Ammon's horn (tissue), 1 donor: ENCODE measurements at regions not wholly inside any gene's neighbourhood (a gene's known extent, or its start where the extent isn't known, plus 50 kb on each side); places are given as distances from the start of the nearest gene placed in this dataset.
A peak's percentile ranks its signal among the peaks of the same experiment; 100 is the strongest.
"Not testable (repeated sequence)": the region's sequence is repeated elsewhere in the genome, so short reads cannot be mapped to it uniquely, and the experiment has no call there.

Experiments used
- DNase-seq: peaks from one replicate; pipeline ENCODE4 v3.0.0-alpha.2; 2016; ENCODE audit warnings: low spot score

DNA sequence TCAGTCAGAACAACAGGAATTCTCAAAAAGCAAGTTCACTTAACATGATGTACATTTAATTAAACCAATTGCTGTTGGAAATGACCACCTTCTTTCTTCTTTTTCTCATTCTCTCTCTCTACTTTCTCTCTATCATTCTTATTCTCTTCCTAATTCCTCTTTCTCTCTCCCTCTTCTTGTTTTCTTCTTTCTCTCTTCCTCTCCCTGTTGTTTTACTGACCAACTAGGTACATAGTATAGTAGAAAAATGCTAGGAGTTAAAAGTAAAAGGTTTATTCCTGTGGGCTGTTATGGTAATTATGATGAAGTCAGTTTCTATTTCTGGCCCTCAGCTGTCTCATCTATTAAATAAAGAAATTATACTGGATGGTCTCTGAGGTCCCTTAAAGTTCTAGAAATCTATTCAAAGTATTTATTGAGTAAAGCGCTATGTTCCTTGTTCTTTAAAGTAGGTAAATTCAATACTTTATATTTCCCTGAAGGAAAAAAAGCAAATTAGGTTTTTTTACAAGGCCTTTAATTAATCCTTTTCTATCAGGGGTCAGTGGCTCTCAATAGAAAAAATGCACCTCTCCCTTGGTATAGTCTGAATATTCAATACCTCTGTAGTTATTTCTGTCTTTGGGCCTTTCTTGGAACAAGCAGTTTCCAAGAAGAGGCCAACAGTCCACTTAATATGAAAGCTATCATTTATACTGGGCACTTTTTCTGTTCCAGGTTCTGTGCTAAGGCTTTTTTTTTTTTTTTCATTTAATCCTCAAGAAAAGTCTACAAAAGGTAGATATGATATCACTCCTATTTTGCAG is 102.3 kb upstream of the SLC30A5 start:
- DNase-seq: no peak

- DNase-seq: no peak
Measured at GRCh38 chr5:68994645-68995044, 99.2 kb upstream of the SLC30A5 start.

- no peak for DNase-seq
Measured at GRCh38 chr5:68995845-68996545, 97.8 kb upstream of the SLC30A5 start.

DNA sequence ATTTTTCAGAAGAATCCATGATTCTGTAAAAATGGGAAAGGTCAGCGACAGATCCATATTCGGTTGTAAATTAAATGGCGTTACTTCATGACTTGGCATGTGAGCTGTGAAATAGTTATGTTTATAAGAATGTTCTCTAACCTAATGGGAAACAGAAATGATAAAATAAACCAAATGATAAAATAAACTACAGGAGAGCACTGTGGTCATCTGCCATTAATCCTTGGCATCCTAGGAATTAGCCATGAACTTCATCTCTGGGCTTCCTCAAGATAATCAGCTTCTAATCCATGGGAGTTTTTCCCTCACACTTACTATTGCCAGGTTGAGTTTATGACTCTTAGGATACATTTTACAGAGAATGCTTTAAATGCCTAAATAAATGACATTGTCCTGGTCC is 94.6 kb upstream of the SLC30A5 start:
- no peak for DNase-seq

- DNase-seq: no peak
Measured at GRCh38 chr5:69000216-69000919, 93.4 kb upstream of the SLC30A5 start.

- no peak for DNase-seq
Measured at GRCh38 chr5:69000949-69001348, 92.9 kb upstream of the SLC30A5 start.

DNA sequence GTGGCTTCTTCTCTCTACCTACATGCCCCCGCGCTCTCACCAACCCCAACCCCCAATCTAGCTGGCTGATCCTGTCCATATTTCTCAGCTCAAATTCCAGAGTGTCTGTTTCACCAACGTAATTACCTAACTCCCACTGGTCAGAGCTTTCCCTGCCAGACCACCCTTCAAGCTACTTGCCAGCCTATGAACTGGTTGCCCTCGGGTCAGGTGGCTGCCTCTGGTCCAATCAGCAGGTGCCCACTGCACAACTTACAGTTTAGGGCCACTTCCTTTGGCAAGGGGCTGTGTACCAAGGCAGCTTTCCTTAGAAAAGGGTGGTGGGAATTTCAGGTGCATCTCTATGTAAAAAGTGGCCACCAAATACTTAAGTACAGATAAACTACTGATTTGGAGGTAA is 92.2 kb upstream of the SLC30A5 start:
- no peak for DNase-seq

DNA sequence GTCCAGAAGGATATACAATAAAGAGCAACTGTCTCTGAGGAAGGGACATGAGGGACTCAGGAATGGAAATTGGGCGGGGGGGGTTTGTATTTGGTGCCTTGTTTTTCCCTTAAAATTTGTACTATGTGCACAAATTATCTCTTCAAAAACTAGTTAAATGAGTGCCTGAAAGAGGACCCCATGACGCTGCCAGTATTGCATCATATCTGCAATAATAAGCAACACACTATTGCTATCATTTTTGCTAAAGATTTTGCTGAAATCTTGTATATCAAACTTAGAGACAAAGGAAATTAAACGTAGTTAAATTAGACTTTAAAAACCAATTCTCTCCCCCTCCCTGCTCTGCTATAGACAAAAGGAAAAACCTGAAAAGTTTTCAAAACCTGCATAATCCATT is 89.7 kb upstream of the SLC30A5 start:
- no peak for DNase-seq

- DNase-seq: no peak
Measured at GRCh38 chr5:69004676-69005075, 89.1 kb upstream of the SLC30A5 start.

GRCh38 chr5:69006030-69006429 is 87.8 kb upstream of the SLC30A5 start:
- DNase-seq: peak; percentile 37

GRCh38 chr5:69007163-69007562 is 86.7 kb upstream of the SLC30A5 start:
- no peak for DNase-seq

GRCh38 chr5:69007726-69008368 is 86.0 kb upstream of the SLC30A5 start:
- DNase-seq: peak; percentile 67

GRCh38 chr5:69010476-69010875 is 83.3 kb upstream of the SLC30A5 start:
- DNase-seq: no peak

GRCh38 chr5:69011910-69012309 is 81.9 kb upstream of the SLC30A5 start:
- no peak for DNase-seq

- DNase-seq: no peak
Measured at GRCh38 chr5:69013481-69013880, 80.3 kb upstream of the SLC30A5 start.

GRCh38 chr5:69014007-69014406 is 79.8 kb upstream of the SLC30A5 start:
- DNase-seq: not testable (repeated sequence)

DNA sequence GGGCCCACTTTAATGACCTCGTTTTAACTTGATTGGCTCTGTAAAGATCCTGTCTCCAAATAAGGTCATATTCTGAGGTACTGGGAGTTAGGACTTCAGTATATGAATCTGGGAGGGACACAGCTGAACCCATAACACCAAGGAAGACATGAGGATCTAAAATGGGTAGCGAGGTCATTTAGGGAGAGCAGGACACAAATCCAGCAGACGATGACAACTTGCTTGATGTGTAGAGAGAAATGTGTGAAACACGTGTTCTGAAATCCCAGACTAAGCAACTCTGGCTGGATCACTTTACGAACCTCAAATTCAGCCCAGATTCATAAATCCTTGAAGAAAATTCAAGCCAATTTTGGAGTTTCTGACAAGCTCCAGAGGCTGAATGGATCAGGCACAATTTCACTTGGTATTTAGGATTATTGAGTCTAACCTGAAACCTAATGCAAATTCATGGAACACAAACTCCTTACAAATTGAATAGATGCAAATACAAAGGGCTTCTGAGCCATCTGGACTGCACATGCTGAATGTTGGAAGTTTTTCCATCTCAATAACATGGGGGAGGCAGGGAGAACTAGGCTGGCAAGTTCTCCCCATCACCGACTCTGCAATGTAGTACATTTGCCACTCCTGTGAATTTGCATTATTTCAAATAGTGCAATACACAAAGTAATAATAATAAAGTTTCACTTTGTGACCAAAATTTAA is 74.0 kb upstream of the SLC30A5 start:
- DNase-seq: peak; percentile 37

DNA sequence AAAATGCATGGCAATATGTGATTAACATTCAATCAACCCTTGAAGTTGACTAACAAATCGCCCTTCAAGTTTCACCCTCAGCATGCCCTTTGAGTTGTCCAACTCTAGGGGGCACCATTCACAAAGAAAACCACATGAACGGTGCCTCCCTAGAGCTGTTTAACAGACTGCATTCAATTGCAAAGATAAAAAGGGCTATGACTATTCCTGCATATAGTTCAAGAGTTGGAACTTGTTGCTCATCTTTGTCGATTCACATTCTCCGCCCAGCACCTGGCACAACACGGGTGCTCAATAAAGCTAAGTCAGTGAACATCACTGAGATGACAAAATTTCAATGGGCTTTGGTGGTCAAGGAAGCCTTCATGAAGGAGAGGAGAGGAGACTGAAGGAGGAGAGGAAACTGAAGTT is 69.6 kb upstream of the SLC30A5 start:
- DNase-seq: peak; percentile 62

DNA sequence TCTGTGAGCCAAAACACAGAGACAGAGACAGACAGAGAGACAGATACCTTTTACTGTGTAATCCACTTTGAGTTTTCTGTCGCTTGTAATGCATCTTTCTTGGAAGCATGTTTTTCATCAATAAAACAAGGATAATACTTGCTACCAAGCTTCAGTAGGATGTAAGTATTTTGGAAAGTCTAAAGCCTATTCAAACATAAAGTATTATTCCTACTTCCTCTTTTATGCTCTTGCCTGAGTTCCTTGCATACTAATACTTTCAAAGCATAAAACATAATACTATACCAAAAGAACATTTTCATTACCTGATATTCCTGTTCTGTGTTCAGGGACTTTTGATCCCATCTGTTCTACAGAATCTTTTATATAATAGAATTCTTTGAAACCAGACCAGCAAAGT is 64.5 kb upstream of the SLC30A5 start:
- DNase-seq: no peak

DNA sequence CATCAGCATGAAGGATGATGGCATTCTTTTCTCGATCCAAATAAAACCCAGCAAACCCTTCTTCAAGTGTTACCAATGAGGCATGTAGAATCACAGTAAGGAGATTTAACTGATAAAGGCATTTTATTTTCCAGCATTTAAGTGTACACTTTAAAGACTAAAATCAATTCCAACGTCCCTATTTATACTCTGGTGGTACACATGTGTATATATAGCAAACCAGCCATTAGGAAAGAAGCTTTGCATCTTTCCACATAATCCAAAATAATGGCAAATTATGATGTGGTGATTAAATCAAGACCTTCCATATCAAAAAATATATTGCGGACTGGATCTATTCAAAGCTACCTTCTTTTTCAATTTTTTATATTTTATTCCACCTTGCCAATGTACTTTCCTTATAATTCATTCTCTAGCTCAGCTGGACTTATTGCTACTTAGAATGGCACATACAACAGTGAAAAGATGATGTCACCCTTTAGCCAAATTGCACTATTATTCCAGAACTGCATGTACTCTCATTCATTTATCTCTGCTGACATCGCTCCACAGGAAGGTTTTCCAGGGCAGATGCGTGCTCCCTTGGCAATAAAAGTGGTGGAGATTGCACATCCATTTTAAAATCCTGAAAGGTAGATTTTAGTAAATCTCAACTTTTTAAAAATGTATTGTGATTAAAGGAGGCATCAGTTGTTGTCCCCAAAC is 63.3 kb upstream of the SLC30A5 start:
- peak; percentile 58 for DNase-seq

GRCh38 chr5:69032009-69032408 is 61.8 kb upstream of the SLC30A5 start:
- DNase-seq: no peak
